Neural cell (in vitro differentiated cells): ENCODE measurements at regions not wholly inside any gene's neighbourhood (a gene's known extent, or its start where the extent isn't known, plus 50 kb on each side); places are given as distances from the start of the nearest gene placed in this dataset.

Source experiments
- H2AFZ ChIP-seq: fragments of 200-600, 300-800 bp; sonication (generic), shearing (Covaris generic); 2 replicates; pipeline ENCODE4 v1.6.0; 2014; ENCODE audit warnings: low read depth, mild to moderate bottlenecking, antibody characterized with exemption, low read length, moderate library complexity
- H3F3A ChIP-seq: fragments of 200-600 bp; shearing (Covaris generic); 2 replicates; pipeline ENCODE4 v1.6.1; 2016; ENCODE audit warnings: mild to moderate bottlenecking, moderate library complexity, mixed read lengths, antibody characterized with exemption, low read length; ENCODE audit not compliant: insufficient read depth, poor library complexity, severe bottlenecking
- H3K27ac ChIP-seq: fragments of 200-600, 300-800 bp; sonication (generic), shearing (Covaris generic); 2 replicates; pipeline ENCODE4 v1.5.1; 2014; ENCODE audit warnings: mild to moderate bottlenecking, low read length, moderate library complexity
- H3K27me3 ChIP-seq: fragments of 300-800, 200-600 bp; sonication (generic), shearing (Covaris generic); 2 replicates; pipeline ENCODE4 v1.6.0; 2014; ENCODE audit warnings: mild to moderate bottlenecking, low read depth, low read length, moderate library complexity; ENCODE audit not compliant: insufficient read depth
- H3K36me3 ChIP-seq: fragments of 300-800, 200-600 bp; sonication (generic), shearing (Covaris generic); 2 replicates; pipeline ENCODE4 v1.5.1; 2014; ENCODE audit warnings: mild to moderate bottlenecking, antibody characterized with exemption, low read length, moderate library complexity; ENCODE audit not compliant: insufficient read depth
- H3K4me2 ChIP-seq: fragments of 300-800, 200-600 bp; sonication (generic), shearing (Covaris generic); 2 replicates; pipeline ENCODE4 v1.6.0; 2014; ENCODE audit warnings: mild to moderate bottlenecking, low read length
- H3K4me3 ChIP-seq: fragments of 300-800, 200-600 bp; sonication (generic), shearing (Covaris generic); 2 replicates; pipeline ENCODE4 v1.5.1; 2014; ENCODE audit warnings: mild to moderate bottlenecking, low read length, moderate library complexity
- H3K79me2 ChIP-seq: fragments of 200-600 bp; shearing (Covaris generic); replicated peaks from 2 replicates; pipeline ENCODE4 v1.6.0; 2014; ENCODE audit warnings: mild to moderate bottlenecking, low read length, moderate library complexity; ENCODE audit not compliant: insufficient read depth
- H3K9ac ChIP-seq: fragments of 300-800, 200-600 bp; sonication (generic), shearing (Covaris generic); 2 replicates; pipeline ENCODE4 v1.6.1; 2016; ENCODE audit warnings: mild to moderate bottlenecking, low read length, mixed read lengths
- H3K9me2 ChIP-seq: fragments of 200-600 bp; shearing (Covaris generic); 2 replicates; pipeline ENCODE4 v1.6.1; 2016; ENCODE audit warnings: mild to moderate bottlenecking, low read length, mixed read lengths; ENCODE audit not compliant: insufficient read depth
- H3K9me3 ChIP-seq: fragments of 200-600, 300-800 bp; sonication (generic), shearing (Covaris generic); 2 replicates; pipeline ENCODE4 v1.6.1; 2016; ENCODE audit warnings: mild to moderate bottlenecking, mixed run types, low read length, moderate library complexity, mixed read lengths
- H4K20me1 ChIP-seq: fragments of 200-600 bp; shearing (Covaris generic); 2 replicates; pipeline ENCODE4 v1.6.1; 2016; ENCODE audit warnings: mild to moderate bottlenecking, mixed run types; ENCODE audit not compliant: insufficient read depth
- EP300 ChIP-seq: fragments of 450-650 bp; conservative IDR thresholded peaks from 2 replicates; pipeline ENCODE4 v1.6.1; 2014; ENCODE audit warnings: antibody characterized with exemption, mild to moderate bottlenecking, moderate library complexity; ENCODE audit not compliant: poor library complexity, severe bottlenecking
- EZH2 ChIP-seq: fragments of 200-600, 300-800 bp; shearing (Covaris generic), sonication (generic); IDR thresholded peaks from 2 replicates; pipeline ENCODE4 v1.6.1; 2014; ENCODE audit warnings: antibody characterized with exemption, low read length, borderline replicate concordance, mild to moderate bottlenecking; ENCODE audit not compliant: insufficient read depth, poor library complexity, severe bottlenecking
- MXI1 ChIP-seq: fragments of 450-650 bp; conservative IDR thresholded peaks from 2 replicates; pipeline ENCODE4 v1.6.1; 2014; ENCODE audit warnings: antibody characterized with exemption, mild to moderate bottlenecking; ENCODE audit not compliant: poor library complexity, severe bottlenecking
- POLR2AphosphoS5 ChIP-seq: IDR thresholded peaks from 2 replicates; pipeline ENCODE4 v1.6.1; 2012
- RAD21 ChIP-seq: fragments of 450-650 bp; conservative IDR thresholded peaks from 2 replicates; pipeline ENCODE4 v1.6.1; 2014; ENCODE audit warnings: antibody characterized with exemption, mild to moderate bottlenecking, moderate library complexity
- SMC3 ChIP-seq: fragments of 450-650 bp; conservative IDR thresholded peaks from 2 replicates; pipeline ENCODE4 v1.6.1; 2014; ENCODE audit warnings: antibody characterized with exemption, mild to moderate bottlenecking, moderate library complexity; ENCODE audit not compliant: poor library complexity
- TAF1 ChIP-seq: IDR thresholded peaks from 2 replicates; pipeline ENCODE4 v1.6.1; 2012; ENCODE audit warnings: low read depth
- TF ChIP-seq, protein P1 (sequence below): IDR thresholded peaks from 2 replicates; pipeline ENCODE4 v1.6.1; 2012; ENCODE audit warnings: borderline replicate concordance
- TF ChIP-seq, protein P2 (sequence below): fragments of 450-650 bp; IDR thresholded peaks from 2 replicates; pipeline ENCODE4 v1.5.1; 2014; ENCODE audit warnings: antibody characterized with exemption, mild to moderate bottlenecking, moderate library complexity; ENCODE audit not compliant: poor library complexity, severe bottlenecking

DNA sequence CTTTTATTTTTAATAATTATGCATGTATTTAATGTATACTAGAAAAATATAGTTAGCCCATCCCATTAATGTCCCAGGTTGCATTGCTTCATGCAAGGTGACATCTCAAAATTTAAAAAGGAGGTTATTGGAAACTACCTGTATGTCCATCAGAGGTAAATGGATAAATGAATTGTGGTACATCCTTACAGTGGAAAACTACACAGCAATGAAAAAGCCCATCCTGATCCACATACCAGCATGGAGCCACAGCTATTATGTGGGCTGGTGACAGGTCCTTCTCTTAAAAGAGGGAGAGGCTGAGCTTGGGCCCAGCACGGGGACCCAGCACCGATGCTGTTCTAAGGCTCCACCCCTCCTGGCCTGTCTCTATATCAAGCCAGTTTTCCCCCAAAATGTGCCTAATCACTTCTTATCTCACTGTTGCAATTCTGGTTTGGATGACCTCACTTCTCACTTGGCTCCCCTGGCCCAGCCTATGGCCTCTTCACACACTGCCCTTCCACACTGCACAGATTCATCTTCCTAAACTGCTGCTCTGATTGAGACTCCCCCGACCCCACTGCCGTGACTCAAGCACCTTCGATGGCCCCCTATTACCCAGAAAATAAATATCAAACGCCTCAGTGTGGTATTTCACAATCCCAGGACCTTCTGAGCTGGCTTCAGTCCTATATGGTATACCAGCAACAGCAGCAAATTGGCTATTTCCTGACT is 97.1 kb upstream of the NCOR2 start:
- no peak overlapping the region for H2AFZ ChIP-seq
- no peaks in the 10 kb centered on the region for H3K9me3 ChIP-seq
- no peak overlapping the region for H3K4me3 ChIP-seq
- no peak overlapping the region for H3K4me2 ChIP-seq
- no peaks in the 10 kb centered on the region for H3K79me2 ChIP-seq
- H3K27ac ChIP-seq: no peak overlapping the region
- no peak overlapping the region for H3K9ac ChIP-seq
- no peaks in the 10 kb centered on the region for H3K27me3 ChIP-seq
- H3K36me3 ChIP-seq: no peaks in the 10 kb centered on the region
- TF ChIP-seq TAF1: no peak
- TF ChIP-seq SMC3: no peak
- TF ChIP-seq, protein P1, sequence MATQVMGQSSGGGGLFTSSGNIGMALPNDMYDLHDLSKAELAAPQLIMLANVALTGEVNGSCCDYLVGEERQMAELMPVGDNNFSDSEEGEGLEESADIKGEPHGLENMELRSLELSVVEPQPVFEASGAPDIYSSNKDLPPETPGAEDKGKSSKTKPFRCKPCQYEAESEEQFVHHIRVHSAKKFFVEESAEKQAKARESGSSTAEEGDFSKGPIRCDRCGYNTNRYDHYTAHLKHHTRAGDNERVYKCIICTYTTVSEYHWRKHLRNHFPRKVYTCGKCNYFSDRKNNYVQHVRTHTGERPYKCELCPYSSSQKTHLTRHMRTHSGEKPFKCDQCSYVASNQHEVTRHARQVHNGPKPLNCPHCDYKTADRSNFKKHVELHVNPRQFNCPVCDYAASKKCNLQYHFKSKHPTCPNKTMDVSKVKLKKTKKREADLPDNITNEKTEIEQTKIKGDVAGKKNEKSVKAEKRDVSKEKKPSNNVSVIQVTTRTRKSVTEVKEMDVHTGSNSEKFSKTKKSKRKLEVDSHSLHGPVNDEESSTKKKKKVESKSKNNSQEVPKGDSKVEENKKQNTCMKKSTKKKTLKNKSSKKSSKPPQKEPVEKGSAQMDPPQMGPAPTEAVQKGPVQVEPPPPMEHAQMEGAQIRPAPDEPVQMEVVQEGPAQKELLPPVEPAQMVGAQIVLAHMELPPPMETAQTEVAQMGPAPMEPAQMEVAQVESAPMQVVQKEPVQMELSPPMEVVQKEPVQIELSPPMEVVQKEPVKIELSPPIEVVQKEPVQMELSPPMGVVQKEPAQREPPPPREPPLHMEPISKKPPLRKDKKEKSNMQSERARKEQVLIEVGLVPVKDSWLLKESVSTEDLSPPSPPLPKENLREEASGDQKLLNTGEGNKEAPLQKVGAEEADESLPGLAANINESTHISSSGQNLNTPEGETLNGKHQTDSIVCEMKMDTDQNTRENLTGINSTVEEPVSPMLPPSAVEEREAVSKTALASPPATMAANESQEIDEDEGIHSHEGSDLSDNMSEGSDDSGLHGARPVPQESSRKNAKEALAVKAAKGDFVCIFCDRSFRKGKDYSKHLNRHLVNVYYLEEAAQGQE: no peak
- TF ChIP-seq EP300: no peak
- no peak for TF ChIP-seq MXI1
- no peak for TF ChIP-seq EZH2
- TF ChIP-seq POLR2AphosphoS5: no peak
- TF ChIP-seq RAD21: no peak
- TF ChIP-seq, protein P2, sequence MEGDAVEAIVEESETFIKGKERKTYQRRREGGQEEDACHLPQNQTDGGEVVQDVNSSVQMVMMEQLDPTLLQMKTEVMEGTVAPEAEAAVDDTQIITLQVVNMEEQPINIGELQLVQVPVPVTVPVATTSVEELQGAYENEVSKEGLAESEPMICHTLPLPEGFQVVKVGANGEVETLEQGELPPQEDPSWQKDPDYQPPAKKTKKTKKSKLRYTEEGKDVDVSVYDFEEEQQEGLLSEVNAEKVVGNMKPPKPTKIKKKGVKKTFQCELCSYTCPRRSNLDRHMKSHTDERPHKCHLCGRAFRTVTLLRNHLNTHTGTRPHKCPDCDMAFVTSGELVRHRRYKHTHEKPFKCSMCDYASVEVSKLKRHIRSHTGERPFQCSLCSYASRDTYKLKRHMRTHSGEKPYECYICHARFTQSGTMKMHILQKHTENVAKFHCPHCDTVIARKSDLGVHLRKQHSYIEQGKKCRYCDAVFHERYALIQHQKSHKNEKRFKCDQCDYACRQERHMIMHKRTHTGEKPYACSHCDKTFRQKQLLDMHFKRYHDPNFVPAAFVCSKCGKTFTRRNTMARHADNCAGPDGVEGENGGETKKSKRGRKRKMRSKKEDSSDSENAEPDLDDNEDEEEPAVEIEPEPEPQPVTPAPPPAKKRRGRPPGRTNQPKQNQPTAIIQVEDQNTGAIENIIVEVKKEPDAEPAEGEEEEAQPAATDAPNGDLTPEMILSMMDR: no peak
- H3F3A ChIP-seq: no peaks in the 10 kb centered on the region
- no peaks in the 10 kb centered on the region for H3K9me2 ChIP-seq
- H4K20me1 ChIP-seq: no peaks in the 10 kb centered on the region

DNA sequence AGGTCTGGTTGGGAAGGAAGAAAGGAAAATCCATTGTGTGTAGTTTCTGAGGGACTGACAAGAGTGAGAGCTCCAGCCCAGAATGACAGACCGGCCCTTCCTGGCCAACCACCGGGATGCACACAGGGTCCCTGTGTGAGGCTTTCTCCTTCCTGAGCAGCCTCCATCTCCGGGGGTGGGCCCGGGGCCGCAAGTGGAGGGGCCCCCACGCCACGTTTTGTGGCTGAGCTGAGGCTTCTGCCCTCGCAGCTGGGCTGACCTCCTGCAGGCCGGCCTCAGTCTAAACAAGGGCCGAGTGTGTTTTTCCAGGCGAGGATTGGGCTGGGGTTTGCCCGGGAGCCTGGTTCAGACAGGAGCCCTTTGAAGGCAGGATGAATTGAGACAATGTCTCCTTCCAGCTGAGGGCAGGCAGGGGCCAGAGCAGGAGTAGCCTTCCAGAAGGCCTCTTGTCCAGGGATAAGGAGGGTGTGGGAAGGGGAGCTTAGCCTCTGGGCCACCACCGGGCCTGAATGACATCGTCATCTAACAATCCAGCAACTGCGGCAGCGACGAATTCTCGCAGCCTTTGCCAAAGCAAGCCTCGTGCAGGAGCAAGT is 96.5 kb upstream of the NCOR2 start:
- Histone ChIP-seq H3K9ac (no peak overlapping the region), H3K4me3 (no peak overlapping the region), H2AFZ (no peak overlapping the region), H3F3A (no peaks in the 10 kb centered on the region), H3K9me3 (no peaks in the 10 kb centered on the region), H4K20me1 (no peaks in the 10 kb centered on the region), H3K27me3 (no peaks in the 10 kb centered on the region), H3K9me2 (no peaks in the 10 kb centered on the region), H3K36me3 (no peaks in the 10 kb centered on the region), H3K79me2 (no peaks in the 10 kb centered on the region), H3K4me2 (no peak overlapping the region), H3K27ac (no peak overlapping the region)
- no peak for TF ChIP-seq EP300
- no peak for TF ChIP-seq EZH2
- no peak for TF ChIP-seq RAD21
- TF ChIP-seq, protein P1: no peak
- TF ChIP-seq, protein P2: no peak
- no peak for TF ChIP-seq POLR2AphosphoS5
- TF ChIP-seq MXI1: no peak
- no peak for TF ChIP-seq SMC3
